GM12891 (cell line): ENCODE measurements at regions not wholly inside any gene's neighbourhood (a gene's known extent, or its start where the extent isn't known, plus 50 kb on each side); places are given as distances from the start of the nearest gene placed in this dataset.

ENCODE experiments used
- POLR2A ChIP-seq: IDR thresholded peaks from 2 replicates; pipeline ENCODE4 v1.6.1; 2011; ENCODE audit warnings: low read depth, low read length, control low read depth
- POLR2AphosphoS5 ChIP-seq: IDR thresholded peaks from 2 replicates; pipeline ENCODE4 v1.6.1; 2011; ENCODE audit warnings: low read depth, low read length, control low read depth
- TAF1 ChIP-seq: IDR thresholded peaks from 2 replicates; pipeline ENCODE4 v1.6.1; 2011; ENCODE audit warnings: low read depth, low read length, control low read depth

DNA sequence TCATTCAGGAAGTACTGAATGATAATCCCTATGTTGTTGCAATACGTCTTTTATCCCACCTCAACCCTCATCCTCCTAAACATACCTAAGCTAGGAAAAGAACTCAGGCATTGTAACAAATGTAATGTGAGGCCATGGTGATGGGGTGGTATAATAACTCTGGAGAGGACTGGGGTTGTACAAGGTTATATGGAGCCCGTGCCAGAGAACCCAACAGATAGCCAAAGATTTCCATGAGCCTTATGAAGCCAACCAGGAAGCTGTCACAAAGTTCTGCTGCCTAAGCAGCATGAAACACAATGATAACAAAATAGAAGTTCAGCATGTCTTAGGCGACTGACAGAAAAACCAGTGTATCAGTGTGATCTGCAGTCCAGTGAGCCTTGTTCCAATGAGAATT lies 394.1 kb upstream of the NBEA start:
- TF ChIP-seq POLR2A (no peak), POLR2AphosphoS5 (no peak), TAF1 (no peak)
